H9 (cell line): ENCODE measurements at regions not wholly inside any gene's neighbourhood (a gene's known extent, or its start where the extent isn't known, plus 50 kb on each side); places are given as distances from the start of the nearest gene placed in this dataset.

Source experiments
- DNase-seq: peaks from one replicate; pipeline ENCODE4 v3.0.0-alpha.2; 2017
- H2AFZ ChIP-seq: one replicate; pipeline ENCODE4 v1.6.1; 2013; ENCODE audit warnings: mild to moderate bottlenecking, low read length, control low read depth, moderate library complexity
- H2AK5ac ChIP-seq: 2 replicates; pipeline ENCODE4 v1.6.1; 2013; ENCODE audit warnings: low read length, control low read depth, mixed read lengths; ENCODE audit not compliant: insufficient read length
- H2BK120ac ChIP-seq: one replicate; pipeline ENCODE4 v1.6.1; 2013; ENCODE audit warnings: low read depth, mild to moderate bottlenecking, low read length, control low read depth, inconsistent platforms; ENCODE audit not compliant: poor library complexity, severe bottlenecking
- H2BK12ac ChIP-seq: 2 replicates; pipeline ENCODE4 v1.6.1; 2013; ENCODE audit warnings: low read length, control low read depth, mixed read lengths, low read depth; ENCODE audit not compliant: insufficient read length
- H2BK15ac ChIP-seq: 2 replicates; pipeline ENCODE4 v1.6.1; 2013; ENCODE audit warnings: low read depth, low read length, control low read depth
- H2BK20ac ChIP-seq: one replicate; pipeline ENCODE4 v1.6.1; 2013; ENCODE audit warnings: low read depth, mild to moderate bottlenecking, low read length, control low read depth, inconsistent platforms; ENCODE audit not compliant: poor library complexity, severe bottlenecking
- H2BK5ac ChIP-seq: 2 replicates; pipeline ENCODE4 v1.6.1; 2013; ENCODE audit warnings: low read length, control low read depth, mixed read lengths; ENCODE audit not compliant: insufficient read length
- H3K14ac ChIP-seq: 2 replicates; pipeline ENCODE4 v1.6.1; 2013; ENCODE audit warnings: low read length, control low read depth; ENCODE audit not compliant: insufficient read depth
- H3K18ac ChIP-seq: 2 replicates; pipeline ENCODE4 v1.6.1; 2013; ENCODE audit warnings: low read depth, mild to moderate bottlenecking, mixed read lengths, low read length, control low read depth; ENCODE audit not compliant: insufficient read length
- H3K23ac ChIP-seq: 2 replicates; pipeline ENCODE4 v1.6.1; 2013; ENCODE audit warnings: low read length, control low read depth, mixed read lengths, low read depth; ENCODE audit not compliant: insufficient read length
- H3K23me2 ChIP-seq: 2 replicates; pipeline ENCODE4 v1.6.1; 2013; ENCODE audit warnings: low read depth, mild to moderate bottlenecking, mixed read lengths, low read length, control low read depth; ENCODE audit not compliant: insufficient read length, poor library complexity, severe bottlenecking
- H3K27ac ChIP-seq: 2 replicates; pipeline ENCODE4 v1.5.1; 2013; ENCODE audit warnings: low read length, control low read depth, mixed read lengths, low read depth; ENCODE audit not compliant: insufficient read length
- H3K27me3 ChIP-seq: 2 replicates; pipeline ENCODE4 v1.6.1; 2013; ENCODE audit warnings: low read length, control low read depth, inconsistent platforms; ENCODE audit not compliant: insufficient read depth
- H3K4ac ChIP-seq: 2 replicates; pipeline ENCODE4 v1.6.1; 2013; ENCODE audit warnings: low read depth, mild to moderate bottlenecking, control low read depth, inconsistent platforms, low read length, moderate library complexity
- H3K4me1 ChIP-seq: 2 replicates; pipeline ENCODE4 v1.6.1; 2013; ENCODE audit warnings: low read length, control low read depth, inconsistent platforms; ENCODE audit not compliant: insufficient read depth
- H3K4me2 ChIP-seq: 2 replicates; pipeline ENCODE4 v1.6.1; 2013; ENCODE audit warnings: low read length, control low read depth, mixed read lengths; ENCODE audit not compliant: insufficient read length, insufficient read depth
- H3K56ac ChIP-seq: 2 replicates; pipeline ENCODE4 v1.6.1; 2013; ENCODE audit warnings: low read depth, mild to moderate bottlenecking, mixed read lengths, low read length, control low read depth; ENCODE audit not compliant: insufficient read length
- H3K79me1 ChIP-seq: 2 replicates; pipeline ENCODE4 v1.6.1; 2013; ENCODE audit warnings: low read depth, mild to moderate bottlenecking, moderate library complexity, low read length, control low read depth, inconsistent platforms; ENCODE audit not compliant: insufficient read depth, poor library complexity, severe bottlenecking
- H3K79me2 ChIP-seq: 2 replicates; pipeline ENCODE4 v1.6.1; 2013; ENCODE audit warnings: low read length, control low read depth, inconsistent platforms; ENCODE audit not compliant: insufficient read depth
- H3K9ac ChIP-seq: 2 replicates; pipeline ENCODE4 v1.6.1; 2013; ENCODE audit warnings: low read length, control low read depth, mixed read lengths; ENCODE audit not compliant: insufficient read length; ENCODE audit errors: extremely low read depth
- H3K9me3 ChIP-seq: one replicate; pipeline ENCODE4 v1.6.1; 2013; ENCODE audit warnings: low read depth, low read length, inconsistent platforms; ENCODE audit not compliant: control insufficient read depth
- H3T11ph ChIP-seq: one replicate; pipeline ENCODE4 v1.6.1; 2013; ENCODE audit warnings: mild to moderate bottlenecking, low read length, control low read depth, inconsistent platforms
- H4K20me1 ChIP-seq: one replicate; pipeline ENCODE4 v1.6.1; 2013; ENCODE audit not compliant: control insufficient read depth, insufficient read length, insufficient read depth
- H4K5ac ChIP-seq: 2 replicates; pipeline ENCODE4 v1.6.1; 2013; ENCODE audit warnings: low read depth, mild to moderate bottlenecking, mixed read lengths, low read length, control low read depth; ENCODE audit not compliant: insufficient read length
- H4K8ac ChIP-seq: replicated peaks from 2 replicates; pipeline ENCODE4 v1.6.1; 2013; ENCODE audit warnings: low read length, control low read depth, mixed read lengths, low read depth; ENCODE audit not compliant: insufficient read length
- H4K91ac ChIP-seq: 2 replicates; pipeline ENCODE4 v1.6.1; 2013; ENCODE audit warnings: low read depth, mild to moderate bottlenecking, moderate library complexity, mixed read lengths, low read length, control low read depth; ENCODE audit not compliant: insufficient read length
- H3K27ac Mint-ChIP-seq, 3 experiments: 2 replicates in 2 of 3; 3 replicates in 1 of 3; pipeline ENCODE4 v1.8.0; 2020 to 2021; ENCODE audit warnings: mixed read lengths in 3 of 3, mild to moderate bottlenecking in 1 of 3, moderate library complexity in 1 of 3
- H3K27me3 Mint-ChIP-seq: 2 replicates; pipeline ENCODE4 v1.8.0; 2021; ENCODE audit warnings: low read depth, mild to moderate bottlenecking, moderate library complexity, mixed read lengths
- H3K36me3 Mint-ChIP-seq, 3 experiments: 2 replicates in 2 of 3; 3 replicates in 1 of 3; pipeline ENCODE4 v1.8.0; 2020 to 2021; ENCODE audit warnings: low read depth in 3 of 3, mixed read lengths in 3 of 3; ENCODE audit not compliant: insufficient read depth in 1 of 3
- H3K4me1 Mint-ChIP-seq, 2 experiments: 2 replicates each; pipeline ENCODE4 v1.8.0; 2020; ENCODE audit warnings: mixed read lengths in 2 of 2
- H3K4me3 Mint-ChIP-seq, 2 experiments: 2 replicates in 1 of 2; 3 replicates in 1 of 2; pipeline ENCODE4 v1.8.0; 2020 to 2021; ENCODE audit warnings: mild to moderate bottlenecking in 2 of 2, mixed read lengths in 2 of 2, moderate library complexity in 1 of 2
- H3K9me3 Mint-ChIP-seq, 2 experiments: 2 replicates in 1 of 2; 3 replicates in 1 of 2; pipeline ENCODE4 v1.8.0; 2020; ENCODE audit warnings: mild to moderate bottlenecking in 2 of 2, mixed read lengths in 2 of 2, moderate library complexity in 1 of 2
- CTCF ChIP-seq: fragments of 200-600 bp; sonication (generic); conservative IDR thresholded peaks from 3 replicates; pipeline ENCODE4 v1.8.0; 2021; ENCODE audit warnings: antibody characterized with exemption, mild to moderate bottlenecking
- WGBS: extraction: QIAGEN DNeasy Blood & Tissue Kit; methylation state at CpG from one replicate; pipeline ENCODE4 v1.1.7; 2013; ENCODE audit warnings: missing lambda C conversion rate, low lambda C conversion rate, mixed read lengths; ENCODE audit not compliant: insufficient read length; ENCODE audit errors: extremely low coverage; 5-methylcytosine and 5-hydroxymethylcytosine counted together

- no peak overlapping the region for H4K91ac ChIP-seq
- H2AK5ac ChIP-seq = no peak overlapping the region
- H3K9me3 ChIP-seq = no peaks in the 10 kb centered on the region
- no peaks in the 10 kb centered on the region for H3K23me2 ChIP-seq
- H2BK20ac ChIP-seq = no peak overlapping the region
- no peak overlapping the region for H3K27ac ChIP-seq
- no peak overlapping the region for H3K4me3 Mint-ChIP-seq
- no CpG with 5 or more reads among the region's 42 CpGs for WGBS
- H4K8ac ChIP-seq = no peak overlapping the region
- H2BK15ac ChIP-seq = no peak overlapping the region
- no peak for TF ChIP-seq CTCF
- no peak overlapping the region for H3K56ac ChIP-seq
- H3K9ac ChIP-seq = no peak overlapping the region
- peaks cover 10 to 42% of the 10 kb centered on the region in 2 experiments for H3K4me1 Mint-ChIP-seq
- no peak for DNase-seq
- H2AFZ ChIP-seq = no peak overlapping the region
- H3K79me1 ChIP-seq = no peaks in the 10 kb centered on the region
- H3T11ph ChIP-seq = no peak overlapping the region
- H4K5ac ChIP-seq = no peak overlapping the region
- no peaks in the 10 kb centered on the region for H3K79me2 ChIP-seq
- no peaks in the 10 kb centered on the region for H3K27me3 ChIP-seq
- H4K20me1 ChIP-seq = no peaks in the 10 kb centered on the region
- H2BK5ac ChIP-seq = no peak overlapping the region
- no peak overlapping the region for H3K18ac ChIP-seq
- H3K27ac Mint-ChIP-seq = no peak overlapping the region
- no peak overlapping the region for H3K23ac ChIP-seq
- H3K4ac ChIP-seq = no peak overlapping the region
- H2BK120ac ChIP-seq = no peak overlapping the region
- H3K4me2 ChIP-seq = no peak overlapping the region
- H3K4me1 ChIP-seq = no peaks in the 10 kb centered on the region
- no peak overlapping the region for H3K14ac ChIP-seq
- H2BK12ac ChIP-seq = no peak overlapping the region
- no peaks in the 10 kb centered on the region; a peak in 1 of 7 replicates for H3K36me3 Mint-ChIP-seq
- H3K9me3 Mint-ChIP-seq = no peaks in the 10 kb centered on the region; a peak in 1 of 5 replicates
- H3K27me3 Mint-ChIP-seq = peaks cover 4% of the 10 kb centered on the region
These were observed 196.6 kb upstream of the DIO3 start for GRCh38 chr14:101364503-101365328.
